ENCODE measurements at regions not wholly inside any gene's neighbourhood (a gene's known extent, or its start where the extent isn't known, plus 50 kb on each side); places are given as distances from the start of the nearest gene placed in this dataset.

GRCh38 chr12:93323625-93324329, 53.9 kb upstream of the NUDT4 start:
- Histone ChIP-seq H3K27me3 (ENCODE audit: control insufficient read depth, low read length) (0 out of 2 replicates have a peak, but pooled peaks cover 2% of the 10 kb centered on the region), H3K4me1 (ENCODE audit: control insufficient read depth, low read length) (no peaks in the 10 kb centered on the region), H4K20me1 (ENCODE audit: control insufficient read depth, insufficient read depth, low read depth, low read length) (no peaks in the 10 kb centered on the region), H3F3A (ENCODE audit: control insufficient read depth, insufficient read depth) (no peaks in the 10 kb centered on the region), H3K27ac (ENCODE audit: low read depth, low read length) (no peak overlapping the region), H3K36me3 (ENCODE audit: control insufficient read depth, low read length) (no peaks in the 10 kb centered on the region), H3K79me2 (ENCODE audit: control insufficient read depth, low read length) (no peaks in the 10 kb centered on the region), H3K4me2 (ENCODE audit: low read length) (no peak overlapping the region), H3K4me3 (ENCODE audit: low read length) (no peak overlapping the region), H3K9me2 (replicated peaks; ENCODE audit: control insufficient read depth, low read length) (no peaks in the 10 kb centered on the region), H3K9me3 (ENCODE audit: control insufficient read depth, insufficient read depth, low read length) (no peaks in the 10 kb centered on the region)
- no peak for TF ChIP-seq CTCF (IDR thresholded peaks at IDR 0.05; ENCODE audit: low read depth, low read length, poor library complexity, severe bottlenecking)
- TF ChIP-seq EZH2phosphoT487 (IDR thresholded peaks at IDR 0.05; ENCODE audit: borderline replicate concordance, low read length) = no peak

- Histone ChIP-seq H4K20me1 (ENCODE audit: control insufficient read depth, insufficient read depth, low read depth, low read length) (no peaks in the 10 kb centered on the region), H3K27ac (ENCODE audit: low read depth, low read length) (no peak overlapping the region), H3K4me3 (ENCODE audit: low read length) (no peak overlapping the region), H3F3A (ENCODE audit: control insufficient read depth, insufficient read depth) (no peaks in the 10 kb centered on the region), H3K4me2 (ENCODE audit: low read length) (no peak overlapping the region), H3K27me3 (ENCODE audit: control insufficient read depth, low read length) (0 out of 2 replicates have a peak, but pooled peaks cover 2% of the 10 kb centered on the region), H3K9me2 (replicated peaks; ENCODE audit: control insufficient read depth, low read length) (no peaks in the 10 kb centered on the region), H3K9me3 (ENCODE audit: control insufficient read depth, insufficient read depth, low read length) (no peaks in the 10 kb centered on the region), H3K36me3 (ENCODE audit: control insufficient read depth, low read length) (no peaks in the 10 kb centered on the region), H3K79me2 (ENCODE audit: control insufficient read depth, low read length) (no peaks in the 10 kb centered on the region), H3K4me1 (ENCODE audit: control insufficient read depth, low read length) (no peaks in the 10 kb centered on the region)
- TF ChIP-seq CTCF (IDR thresholded peaks at IDR 0.05; ENCODE audit: low read depth, low read length, poor library complexity, severe bottlenecking) (no peak), EZH2phosphoT487 (IDR thresholded peaks at IDR 0.05; ENCODE audit: borderline replicate concordance, low read length) (no peak)
Observed at GRCh38 chr12:93325855-93326254, 51.9 kb upstream of the NUDT4 start.

Data from DOHH2 (cell line).